ENCODE measurements at regions not wholly inside any gene's neighbourhood (a gene's known extent, or its start where the extent isn't known, plus 50 kb on each side); places are given as distances from the start of the nearest gene placed in this dataset.

GRCh38 chr2:83951378-83951947 is 507.6 kb downstream of the SUCLG1 start:
- Histone ChIP-seq H3K9me3 (ENCODE audit: insufficient read depth, low read length) (no peaks in the 10 kb centered on the region), H3K9me2 (replicated peaks; ENCODE audit: insufficient read depth, low read length) (no peaks in the 10 kb centered on the region), H3F3A (ENCODE audit: insufficient read depth) (no peaks in the 10 kb centered on the region), H4K20me1 (ENCODE audit: low read depth, low read length) (no peaks in the 10 kb centered on the region), H3K27me3 (ENCODE audit: low read length) (no peaks in the 10 kb centered on the region), H3K4me2 (ENCODE audit: low read depth, low read length, poor library complexity, severe bottlenecking) (no peak overlapping the region), H3K27ac (ENCODE audit: low read depth, low read length) (no peak overlapping the region), H3K4me3 (ENCODE audit: insufficient read depth, low read length, poor library complexity, severe bottlenecking) (no peak overlapping the region), H3K36me3 (ENCODE audit: low read length) (no peaks in the 10 kb centered on the region), H2AFZ (ENCODE audit: low read depth, low read length, severe bottlenecking) (no peak overlapping the region), H3K9ac (ENCODE audit: low read length) (no peak overlapping the region), H3K79me2 (ENCODE audit: insufficient read depth, low read length) (no peaks in the 10 kb centered on the region)
- no peak for TF ChIP-seq EZH2phosphoT487 (conservative IDR thresholded peaks at IDR 0.05; ENCODE audit: low read length)
- TF ChIP-seq, protein P1, sequence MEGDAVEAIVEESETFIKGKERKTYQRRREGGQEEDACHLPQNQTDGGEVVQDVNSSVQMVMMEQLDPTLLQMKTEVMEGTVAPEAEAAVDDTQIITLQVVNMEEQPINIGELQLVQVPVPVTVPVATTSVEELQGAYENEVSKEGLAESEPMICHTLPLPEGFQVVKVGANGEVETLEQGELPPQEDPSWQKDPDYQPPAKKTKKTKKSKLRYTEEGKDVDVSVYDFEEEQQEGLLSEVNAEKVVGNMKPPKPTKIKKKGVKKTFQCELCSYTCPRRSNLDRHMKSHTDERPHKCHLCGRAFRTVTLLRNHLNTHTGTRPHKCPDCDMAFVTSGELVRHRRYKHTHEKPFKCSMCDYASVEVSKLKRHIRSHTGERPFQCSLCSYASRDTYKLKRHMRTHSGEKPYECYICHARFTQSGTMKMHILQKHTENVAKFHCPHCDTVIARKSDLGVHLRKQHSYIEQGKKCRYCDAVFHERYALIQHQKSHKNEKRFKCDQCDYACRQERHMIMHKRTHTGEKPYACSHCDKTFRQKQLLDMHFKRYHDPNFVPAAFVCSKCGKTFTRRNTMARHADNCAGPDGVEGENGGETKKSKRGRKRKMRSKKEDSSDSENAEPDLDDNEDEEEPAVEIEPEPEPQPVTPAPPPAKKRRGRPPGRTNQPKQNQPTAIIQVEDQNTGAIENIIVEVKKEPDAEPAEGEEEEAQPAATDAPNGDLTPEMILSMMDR (IDR thresholded peaks at IDR 0.05; ENCODE audit: insufficient read depth, low read length, poor library complexity, severe bottlenecking): no peak

- Histone ChIP-seq H3F3A (ENCODE audit: insufficient read depth) (no peaks in the 10 kb centered on the region), H2AFZ (ENCODE audit: low read depth, low read length, severe bottlenecking) (no peak overlapping the region), H3K9me2 (replicated peaks; ENCODE audit: insufficient read depth, low read length) (no peaks in the 10 kb centered on the region), H3K36me3 (ENCODE audit: low read length) (no peaks in the 10 kb centered on the region), H3K4me2 (ENCODE audit: low read depth, low read length, poor library complexity, severe bottlenecking) (no peak overlapping the region), H3K27me3 (ENCODE audit: low read length) (no peaks in the 10 kb centered on the region), H3K9ac (ENCODE audit: low read length) (no peak overlapping the region), H3K4me3 (ENCODE audit: insufficient read depth, low read length, poor library complexity, severe bottlenecking) (no peak overlapping the region), H3K9me3 (ENCODE audit: insufficient read depth, low read length) (no peaks in the 10 kb centered on the region), H3K27ac (ENCODE audit: low read depth, low read length) (no peak overlapping the region), H3K79me2 (ENCODE audit: insufficient read depth, low read length) (no peaks in the 10 kb centered on the region), H4K20me1 (ENCODE audit: low read depth, low read length) (no peaks in the 10 kb centered on the region)
- TF ChIP-seq, protein P1 (IDR thresholded peaks at IDR 0.05; ENCODE audit: insufficient read depth, low read length, poor library complexity, severe bottlenecking): no peak
- no peak for TF ChIP-seq EZH2phosphoT487 (conservative IDR thresholded peaks at IDR 0.05; ENCODE audit: low read length)
Observed at GRCh38 chr2:83949361-83949760, 509.7 kb downstream of the SUCLG1 start.

DNA sequence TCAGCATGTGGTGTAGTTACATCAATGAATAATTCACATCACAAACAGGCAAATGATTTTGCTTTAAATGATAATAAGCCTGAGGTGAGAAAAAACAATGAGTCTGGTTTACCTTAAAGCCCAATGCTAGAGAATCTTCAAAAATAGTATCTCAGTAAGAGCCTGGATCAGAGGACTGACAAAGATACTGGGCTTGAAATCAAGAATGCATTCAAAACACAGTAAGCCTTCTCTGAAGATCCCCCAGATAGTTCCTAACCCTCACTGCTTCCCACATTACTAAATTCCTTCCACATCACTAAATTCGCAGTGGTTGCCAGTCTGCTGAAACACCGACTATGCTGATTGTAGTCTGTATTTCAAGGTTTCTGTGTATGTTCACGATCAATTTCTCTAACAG is 514.9 kb downstream of the SUCLG1 start:
- H3K9me3 ChIP-seq (ENCODE audit: insufficient read depth, low read length): no peaks in the 10 kb centered on the region
- no peak overlapping the region for H2AFZ ChIP-seq (ENCODE audit: low read depth, low read length, severe bottlenecking)
- no peak overlapping the region for H3K9ac ChIP-seq (ENCODE audit: low read length)
- no peak overlapping the region for H3K4me2 ChIP-seq (ENCODE audit: low read depth, low read length, poor library complexity, severe bottlenecking)
- no peaks in the 10 kb centered on the region for H3K27me3 ChIP-seq (ENCODE audit: low read length)
- H3K9me2 ChIP-seq (replicated peaks; ENCODE audit: insufficient read depth, low read length): no peaks in the 10 kb centered on the region
- H3K27ac ChIP-seq (ENCODE audit: low read depth, low read length): no peak overlapping the region
- TF ChIP-seq, protein P1 (IDR thresholded peaks at IDR 0.05; ENCODE audit: insufficient read depth, low read length, poor library complexity, severe bottlenecking): no peak
- TF ChIP-seq EZH2phosphoT487 (conservative IDR thresholded peaks at IDR 0.05; ENCODE audit: low read length): no peak
- H3F3A ChIP-seq (ENCODE audit: insufficient read depth): no peaks in the 10 kb centered on the region
- no peaks in the 10 kb centered on the region for H3K79me2 ChIP-seq (ENCODE audit: insufficient read depth, low read length)
- H4K20me1 ChIP-seq (ENCODE audit: low read depth, low read length): no peaks in the 10 kb centered on the region
- no peaks in the 10 kb centered on the region for H3K36me3 ChIP-seq (ENCODE audit: low read length)
- H3K4me3 ChIP-seq (ENCODE audit: insufficient read depth, low read length, poor library complexity, severe bottlenecking): no peak overlapping the region

Data from SU-DHL-6 (cell line).